CD4-positive, CD25-positive, alpha-beta regulatory T cell (primary cell): ENCODE measurements at regions not wholly inside any gene's neighbourhood (a gene's known extent, or its start where the extent isn't known, plus 50 kb on each side); places are given as distances from the start of the nearest gene placed in this dataset.
"Not testable (repeated sequence)": the region's sequence is repeated elsewhere in the genome, so short reads cannot be mapped to it uniquely, and the experiment has no call there.

Source experiments
- ATAC-seq, 2 donors: fragments of 150-1000 bp; cut with Tn5 transposase; one replicate each; pipeline ENCODE4 v1.10.0; 2021; ENCODE audit warnings: low read depth in 2 of 2, moderate number of reproducible peaks in 2 of 2, moderate library complexity in 1 of 2
- DNase-seq, 3 donors: peaks; one replicate each; pipeline versions ENCODE4 v3.0.0 to v3.0.0-alpha.2; 2012 to 2022; ENCODE audit warnings: mixed read lengths in 1 of 3
- H3K27ac ChIP-seq: one replicate; pipeline ENCODE4 v1.7.0; 2013; ENCODE audit warnings: mild to moderate bottlenecking, low read length; ENCODE audit not compliant: insufficient read depth, poor library complexity, severe bottlenecking
- H3K27me3 ChIP-seq: one replicate; pipeline ENCODE4 v1.7.0; 2013; ENCODE audit warnings: low read length; ENCODE audit not compliant: control insufficient read depth, insufficient read depth
- H3K36me3 ChIP-seq: one replicate; pipeline ENCODE4 v1.7.0; 2013; ENCODE audit warnings: mild to moderate bottlenecking, low read length, moderate library complexity; ENCODE audit not compliant: control insufficient read depth, insufficient read depth
- H3K4me1 ChIP-seq: 2 replicates; pipeline ENCODE4 v1.7.0; 2013; ENCODE audit warnings: mild to moderate bottlenecking, low read length; ENCODE audit not compliant: insufficient read depth, control insufficient read depth, poor library complexity, severe bottlenecking
- H3K4me3 ChIP-seq: one replicate; pipeline ENCODE4 v1.7.0; 2013; ENCODE audit warnings: low read depth, mild to moderate bottlenecking, low read length, moderate library complexity
- H3K9me3 ChIP-seq, 2 experiments: 1 replicate in 1 of 2; 2 replicates in 1 of 2; pipeline ENCODE4 v1.7.0; 2013; ENCODE audit warnings: low read length in 2 of 2, mild to moderate bottlenecking in 1 of 2, moderate library complexity in 1 of 2; ENCODE audit not compliant: control insufficient read depth in 2 of 2
- H3K27ac Mint-ChIP-seq, 3 donors: one replicate each; pipeline ENCODE4 v1.8.0; 2020 to 2022; ENCODE audit warnings: mild to moderate bottlenecking in 3 of 3, mixed read lengths in 3 of 3, moderate library complexity in 2 of 3
- H3K27me3 Mint-ChIP-seq: one replicate; pipeline ENCODE4 v1.8.0; 2022; ENCODE audit warnings: mild to moderate bottlenecking, mixed read lengths
- H3K36me3 Mint-ChIP-seq: one replicate; pipeline ENCODE4 v1.8.0; 2020; ENCODE audit warnings: mixed read lengths
- H3K4me1 Mint-ChIP-seq, 4 donors: one replicate each; pipeline ENCODE4 v1.8.0; 2020 to 2022; ENCODE audit warnings: mixed read lengths in 4 of 4, mild to moderate bottlenecking in 1 of 4
- H3K4me3 Mint-ChIP-seq, 4 donors: one replicate each; pipeline ENCODE4 v1.8.0; 2020 to 2022; ENCODE audit warnings: mild to moderate bottlenecking in 4 of 4, mixed read lengths in 4 of 4, moderate library complexity in 3 of 4
- H3K9me3 Mint-ChIP-seq, 7 donors: one replicate each; pipeline ENCODE4 v1.8.0; 2020 to 2022; ENCODE audit warnings: mixed read lengths in 7 of 7, mild to moderate bottlenecking in 3 of 7, moderate library complexity in 2 of 7

DNA sequence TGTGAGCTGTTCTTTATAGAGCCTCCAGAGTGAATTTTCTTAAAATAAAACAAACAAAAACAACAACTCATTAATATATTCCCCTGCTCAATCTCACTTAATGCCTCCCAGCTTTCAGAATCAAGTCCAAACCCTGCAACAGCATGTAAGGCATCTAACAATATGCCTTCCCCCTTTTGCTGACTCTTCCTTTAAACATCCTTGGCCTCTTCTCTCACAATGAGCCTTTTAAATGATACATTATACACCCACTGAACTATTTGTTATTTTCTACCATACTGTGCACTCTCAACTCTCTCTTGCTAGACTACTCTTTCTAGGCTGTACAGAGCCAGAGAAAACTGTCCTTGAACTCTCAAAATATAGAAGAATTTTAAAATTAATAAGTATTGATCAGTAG, 115.2 kb upstream of the SNX7 start:
- DNase-seq = no peak
- Mint-ChIP-seq H3K27ac (no peak overlapping the region), H3K4me3 (no peak overlapping the region), H3K9me3 (peaks cover 0 to 15% (median 4%) of the 10 kb centered on the region in 7 donors), H3K27me3 (no peaks in the 10 kb centered on the region), H3K4me1 (no peaks in the 10 kb centered on the region), H3K36me3 (no peaks in the 10 kb centered on the region)
- Histone ChIP-seq H3K36me3 (no peaks in the 10 kb centered on the region), H3K4me3 (no peak overlapping the region), H3K4me1 (no peaks in the 10 kb centered on the region), H3K9me3 (no peaks in the 10 kb centered on the region), H3K27ac (no peak overlapping the region), H3K27me3 (no peaks in the 10 kb centered on the region)
- no peak for ATAC-seq

DNA sequence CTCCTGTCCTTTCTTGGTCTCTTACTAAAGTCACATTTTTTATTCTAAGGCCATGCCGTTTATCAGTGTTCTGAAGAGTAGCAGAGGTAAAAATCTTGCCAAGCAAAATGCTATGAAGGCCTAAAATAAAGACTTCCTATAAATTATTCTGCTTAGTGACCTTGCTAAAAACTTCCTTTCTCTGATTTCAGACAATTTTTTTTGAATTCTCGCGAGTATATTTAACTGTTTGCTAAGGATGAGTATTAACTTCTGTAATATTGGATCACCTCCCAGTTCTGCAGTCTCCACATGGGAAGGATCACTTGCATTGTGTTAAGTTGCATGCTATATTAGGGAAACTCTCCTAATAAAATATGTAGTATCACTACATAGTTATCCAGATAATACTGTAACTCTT, 123.4 kb upstream of the SNX7 start:
- no peak overlapping the region for H3K27ac Mint-ChIP-seq
- Histone ChIP-seq H3K4me3 (no peak overlapping the region), H3K4me1 (no peaks in the 10 kb centered on the region), H3K9me3 (no peaks in the 10 kb centered on the region), H3K27ac (no peak overlapping the region), H3K27me3 (no peaks in the 10 kb centered on the region), H3K36me3 (no peaks in the 10 kb centered on the region)
- H3K4me3 Mint-ChIP-seq = no peak overlapping the region
- no peaks in the 10 kb centered on the region for H3K4me1 Mint-ChIP-seq
- no peak for ATAC-seq
- no peaks in the 10 kb centered on the region for H3K36me3 Mint-ChIP-seq
- no peaks in the 10 kb centered on the region for H3K27me3 Mint-ChIP-seq
- peaks cover 0 to 7% (median 4%) of the 10 kb centered on the region in 7 donors for H3K9me3 Mint-ChIP-seq
- no peak for DNase-seq

DNA sequence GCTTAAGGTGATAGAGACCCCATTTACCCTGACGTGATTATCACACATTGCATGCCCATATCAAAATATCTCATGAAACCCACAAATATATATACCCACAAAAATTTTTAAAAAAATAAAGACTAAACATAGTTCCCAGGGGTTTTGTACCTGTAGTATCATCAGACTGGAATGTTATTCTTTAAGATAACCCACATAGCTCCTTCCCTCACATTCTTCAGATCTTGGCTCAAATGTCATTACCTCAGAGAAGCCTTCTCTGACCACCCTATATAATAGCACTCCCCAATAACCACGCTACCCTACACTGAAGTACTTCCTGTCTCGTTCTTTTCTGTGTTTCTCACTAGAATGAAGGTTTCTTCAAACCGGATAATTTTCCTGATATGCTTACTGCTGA, 138.3 kb upstream of the SNX7 start:
- no peaks in the 10 kb centered on the region for H3K4me1 ChIP-seq
- H3K36me3 Mint-ChIP-seq = no peaks in the 10 kb centered on the region
- H3K36me3 ChIP-seq = no peaks in the 10 kb centered on the region
- H3K27ac ChIP-seq = no peak overlapping the region
- DNase-seq (no peak), ATAC-seq (no peak)
- peaks cover 0 to 6% of the 10 kb centered on the region in 2 experiments for H3K9me3 ChIP-seq
- H3K4me3 Mint-ChIP-seq = no peak overlapping the region
- H3K4me1 Mint-ChIP-seq = no peaks in the 10 kb centered on the region
- H3K27me3 Mint-ChIP-seq = no peaks in the 10 kb centered on the region
- H3K4me3 ChIP-seq = no peak overlapping the region
- no peaks in the 10 kb centered on the region for H3K27me3 ChIP-seq
- peaks cover 2 to 20% (median 13%) of the 10 kb centered on the region in 7 donors for H3K9me3 Mint-ChIP-seq
- no peak overlapping the region for H3K27ac Mint-ChIP-seq

DNA sequence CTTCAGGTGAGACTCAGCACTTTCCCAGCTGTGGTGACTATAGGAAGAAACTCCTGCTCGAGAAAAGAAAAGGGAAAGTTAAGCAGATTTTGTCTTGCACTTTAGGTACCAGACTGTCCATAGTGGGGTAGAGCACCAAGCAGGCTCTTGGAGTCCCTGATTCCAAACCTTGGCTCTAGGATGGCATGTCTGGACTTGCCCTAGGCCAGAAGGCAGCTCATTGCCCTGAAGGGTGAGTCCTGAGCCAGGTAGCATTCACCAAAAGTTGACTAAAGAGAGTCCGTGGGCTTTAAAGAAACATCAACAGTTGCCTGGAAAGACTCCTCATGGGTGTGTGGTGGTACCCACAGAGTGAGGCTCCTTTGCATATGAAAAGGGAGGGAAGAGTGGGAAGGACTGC, 145.2 kb upstream of the SNX7 start:
- Mint-ChIP-seq H3K4me1 (peaks cover 0 to 5% (median 0%) of the 10 kb centered on the region in 4 donors), H3K36me3 (no peaks in the 10 kb centered on the region), H3K27ac (no peak overlapping the region), H3K4me3 (no peak overlapping the region), H3K9me3 (peaks cover 0 to 23% (median 9%) of the 10 kb centered on the region in 7 donors), H3K27me3 (no peaks in the 10 kb centered on the region)
- DNase-seq (no peak), ATAC-seq (no peak)
- no peaks in the 10 kb centered on the region for H3K9me3 ChIP-seq
- no peak overlapping the region for H3K27ac ChIP-seq
- H3K27me3 ChIP-seq = no peaks in the 10 kb centered on the region
- no peak overlapping the region for H3K4me3 ChIP-seq
- no peaks in the 10 kb centered on the region for H3K36me3 ChIP-seq
- H3K4me1 ChIP-seq = no peaks in the 10 kb centered on the region

DNA sequence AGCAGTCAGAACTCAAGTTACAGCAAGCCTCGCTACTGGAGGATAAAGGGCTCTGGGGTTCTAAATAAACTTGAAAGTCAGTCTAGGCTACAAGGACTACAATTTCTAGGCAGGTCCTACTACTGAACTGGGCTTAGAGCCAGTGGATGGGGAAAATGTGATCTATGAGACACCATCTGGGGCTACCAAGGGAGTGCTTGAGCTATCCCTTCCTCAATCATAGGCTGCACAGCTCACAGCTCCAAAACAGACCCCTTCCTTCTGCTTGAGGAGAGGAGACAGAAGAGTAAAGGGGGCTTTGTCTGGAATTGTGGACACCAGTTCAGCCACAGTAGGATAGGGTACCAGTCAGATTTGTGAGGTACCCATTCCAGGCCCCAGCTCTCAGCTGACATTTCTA, 145.8 kb upstream of the SNX7 start:
- Histone ChIP-seq H3K4me1 (no peaks in the 10 kb centered on the region), H3K9me3 (no peaks in the 10 kb centered on the region), H3K27ac (no peak overlapping the region), H3K4me3 (no peak overlapping the region), H3K36me3 (no peaks in the 10 kb centered on the region), H3K27me3 (no peaks in the 10 kb centered on the region)
- Mint-ChIP-seq H3K4me3 (no peak overlapping the region), H3K27me3 (no peaks in the 10 kb centered on the region), H3K36me3 (no peaks in the 10 kb centered on the region), H3K4me1 (peaks cover 0 to 5% (median 0%) of the 10 kb centered on the region in 4 donors), H3K27ac (no peak overlapping the region), H3K9me3 (peaks cover 0 to 23% (median 10%) of the 10 kb centered on the region in 7 donors)
- DNase-seq (no peak), ATAC-seq (no peak)

DNA sequence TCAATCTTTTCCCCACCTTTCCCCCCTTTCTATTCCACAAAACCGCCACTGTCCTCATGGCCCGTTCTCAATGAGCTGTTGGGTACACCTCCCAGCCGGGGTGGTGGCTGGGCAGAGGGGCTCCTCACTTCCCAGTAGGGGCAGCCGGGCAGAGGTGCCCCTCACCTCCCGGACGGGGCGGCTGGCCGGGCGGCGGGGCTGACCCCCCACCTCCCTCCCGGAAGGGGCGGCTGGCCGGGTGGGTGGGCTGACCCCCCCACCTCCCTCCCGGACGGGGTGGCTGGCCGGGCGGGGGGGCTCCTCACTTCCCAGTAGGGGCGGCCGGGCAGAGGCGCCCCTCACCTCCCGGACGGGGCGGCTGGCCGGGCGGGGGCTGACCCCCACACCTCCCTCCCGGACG, 149.3 kb upstream of the SNX7 start:
- H3K27ac Mint-ChIP-seq, H3K36me3 Mint-ChIP-seq, H3K36me3 ChIP-seq, H3K27ac ChIP-seq, H3K9me3 ChIP-seq, ATAC-seq, H3K27me3 Mint-ChIP-seq, H3K27me3 ChIP-seq, H3K4me1 ChIP-seq, H3K4me3 Mint-ChIP-seq, H3K4me3 ChIP-seq, H3K4me1 Mint-ChIP-seq, DNase-seq: not testable (repeated sequence)
- peaks cover 0 to 16% (median 13%) of the 10 kb centered on the region in 7 donors for H3K9me3 Mint-ChIP-seq

DNA sequence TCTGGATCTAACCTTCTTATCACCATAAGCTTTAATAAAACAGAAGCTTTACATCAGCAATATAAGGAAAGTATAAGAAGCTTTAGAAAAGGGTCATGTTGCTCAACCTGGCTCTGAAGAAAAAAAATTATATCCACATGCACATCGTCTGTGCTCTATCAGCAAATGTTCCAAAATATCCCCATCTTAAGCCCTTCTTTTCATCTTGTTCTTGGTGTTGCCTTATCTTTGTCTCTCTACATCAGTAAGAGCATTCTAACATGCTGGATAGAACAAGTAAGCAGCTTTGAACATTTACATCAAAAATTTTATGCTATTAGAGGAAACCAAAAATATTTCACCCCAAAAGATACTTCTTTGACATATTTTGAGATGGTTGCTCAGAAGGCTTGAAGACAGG, 157.8 kb upstream of the SNX7 start:
- Histone ChIP-seq H3K36me3 (no peaks in the 10 kb centered on the region), H3K27ac (no peak overlapping the region), H3K4me1 (no peaks in the 10 kb centered on the region), H3K9me3 (no peaks in the 10 kb centered on the region), H3K4me3 (no peak overlapping the region), H3K27me3 (no peaks in the 10 kb centered on the region)
- Mint-ChIP-seq H3K27ac (no peak overlapping the region), H3K4me3 (no peak overlapping the region), H3K36me3 (no peaks in the 10 kb centered on the region), H3K4me1 (no peaks in the 10 kb centered on the region), H3K9me3 (peaks cover 3 to 25% (median 4%) of the 10 kb centered on the region in 7 donors), H3K27me3 (no peaks in the 10 kb centered on the region)
- ATAC-seq (no peak), DNase-seq (no peak)

DNA sequence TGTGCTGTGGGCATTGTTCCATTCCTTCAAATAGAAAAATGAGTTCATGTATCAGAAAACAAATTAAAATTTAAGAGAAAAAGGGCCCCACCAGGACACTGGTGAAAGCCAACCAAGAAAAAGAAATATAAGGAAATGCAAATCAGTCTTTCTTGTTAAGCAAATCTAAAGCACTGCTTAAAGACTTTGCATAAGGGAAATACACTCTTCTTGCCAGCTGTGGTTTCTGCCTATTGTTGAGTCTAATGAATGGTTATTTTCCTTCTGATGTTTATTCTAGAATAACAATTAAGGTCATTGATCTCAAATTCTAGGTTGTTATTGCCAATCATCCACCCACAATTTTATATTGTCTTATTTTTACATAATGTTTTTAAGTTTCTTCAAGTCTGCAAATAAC, 158.6 kb upstream of the SNX7 start:
- H3K4me1 Mint-ChIP-seq = no peaks in the 10 kb centered on the region

More for the DNA sequence above, 158.6 kb upstream of the SNX7 start:
- Histone ChIP-seq H3K36me3 (no peaks in the 10 kb centered on the region), H3K9me3 (no peaks in the 10 kb centered on the region), H3K27ac (no peak overlapping the region), H3K4me1 (no peaks in the 10 kb centered on the region), H3K27me3 (no peaks in the 10 kb centered on the region), H3K4me3 (no peak overlapping the region)
- no peak overlapping the region for H3K27ac Mint-ChIP-seq
- H3K9me3 Mint-ChIP-seq = peaks cover 3 to 25% (median 4%) of the 10 kb centered on the region in 7 donors
- H3K27me3 Mint-ChIP-seq = no peaks in the 10 kb centered on the region
- no peak for DNase-seq
- no peak for ATAC-seq
- H3K4me3 Mint-ChIP-seq = no peak overlapping the region
- H3K36me3 Mint-ChIP-seq = no peaks in the 10 kb centered on the region
